Daoy (cell line): ENCODE measurements at regions not wholly inside any gene's neighbourhood (a gene's known extent, or its start where the extent isn't known, plus 50 kb on each side); places are given as distances from the start of the nearest gene placed in this dataset.
A peak's percentile ranks its signal among the peaks of the same experiment; 100 is the strongest.

ENCODE experiments used
- DNase-seq: peaks from one replicate; pipeline ENCODE4 v3.0.0-alpha.2; 2015; ENCODE audit warnings: low read depth

- no peak for DNase-seq
Observed at GRCh38 chrX:124524852-124525251, 178.5 kb downstream of the SH2D1A start.

GRCh38 chrX:124529786-124530185 is 183.4 kb downstream of the SH2D1A start:
- DNase-seq = no peak

DNA sequence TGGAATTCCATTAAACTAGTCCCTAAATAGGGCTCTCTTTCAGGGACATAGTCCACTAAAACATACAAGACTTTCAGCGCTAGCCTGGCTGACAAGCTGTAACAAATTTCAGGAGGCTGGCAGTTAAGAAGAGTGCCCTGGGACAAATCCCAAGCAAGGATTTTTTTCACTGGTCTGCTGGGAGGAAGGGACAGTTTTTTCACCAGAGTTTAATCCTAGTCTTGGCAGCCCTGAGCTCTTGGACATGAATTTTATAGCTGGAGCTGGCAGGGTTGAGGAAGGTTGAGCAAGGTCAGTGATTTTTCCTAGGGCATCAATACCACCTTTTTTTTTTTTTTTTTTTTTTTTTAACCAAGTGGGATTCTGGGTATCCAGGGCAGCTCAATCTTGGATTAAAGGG is 184.4 kb downstream of the SH2D1A start:
- DNase-seq = no peak

GRCh38 chrX:124534536-124534935 is 188.2 kb downstream of the SH2D1A start:
- no peak for DNase-seq

DNA sequence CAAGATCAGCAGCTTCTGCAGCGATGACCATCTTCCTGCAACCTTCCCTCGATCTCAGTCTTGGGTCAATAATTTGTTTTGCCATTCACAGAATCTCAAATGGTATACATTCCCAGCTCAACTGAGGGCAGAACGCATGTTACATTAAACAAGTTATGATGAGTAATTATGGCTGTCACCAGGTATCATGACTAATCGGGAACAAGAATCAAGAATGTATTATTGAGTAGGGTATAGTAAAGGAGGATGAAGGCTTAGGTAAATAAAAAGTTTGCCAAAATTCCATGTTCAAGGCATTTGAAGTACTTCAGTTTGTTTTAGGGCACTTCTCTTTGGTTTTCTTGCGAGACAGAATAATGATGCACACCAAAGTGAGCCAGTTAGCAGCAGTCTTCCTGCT is 194.1 kb downstream of the SH2D1A start:
- DNase-seq = no peak

DNA sequence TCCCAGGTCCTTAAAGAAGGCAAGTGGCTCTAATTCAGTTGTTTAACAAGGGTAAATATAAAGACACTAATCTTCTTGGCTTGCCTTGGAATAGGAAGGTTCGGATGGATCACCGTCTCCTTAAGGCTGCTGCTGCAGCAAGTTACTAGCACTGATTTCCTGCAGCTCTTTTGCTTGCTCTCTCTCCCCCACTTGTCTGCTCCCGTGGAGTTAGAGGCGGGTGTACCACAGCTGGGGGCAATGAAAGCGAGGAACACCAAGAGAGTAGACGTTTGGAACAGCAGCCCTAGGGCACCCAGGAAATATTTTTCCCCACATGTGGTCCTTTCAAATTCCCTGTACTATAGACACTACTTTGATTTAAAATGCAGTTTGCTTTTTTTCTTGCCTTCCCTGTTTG is 202.2 kb downstream of the SH2D1A start:
- peak; percentile 4 for DNase-seq

DNA sequence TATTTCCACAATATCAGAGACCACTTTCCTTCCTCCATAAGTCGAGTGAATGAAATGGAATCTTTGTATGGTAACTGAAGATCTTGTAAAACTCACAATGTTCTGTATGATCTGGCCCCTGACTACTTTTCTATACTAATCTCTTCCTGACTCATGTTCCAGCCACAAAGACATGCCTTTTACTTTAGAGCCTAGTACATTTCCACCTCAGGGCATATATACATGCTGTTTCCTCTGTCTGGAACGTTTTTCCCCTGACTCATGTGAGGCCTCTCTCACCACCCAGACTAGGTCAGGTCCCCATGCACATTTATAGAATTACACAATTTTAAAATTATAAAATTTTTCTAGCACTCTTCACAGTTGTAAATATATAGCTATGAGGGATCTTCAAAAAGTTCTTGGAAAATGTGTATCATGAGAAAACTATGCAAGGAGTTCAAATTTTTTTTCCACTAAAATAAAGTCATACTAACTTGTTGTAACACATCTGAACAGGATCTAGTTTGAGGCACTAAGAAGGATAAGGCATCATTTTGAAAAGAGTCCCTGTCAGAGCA is 208.8 kb downstream of the SH2D1A start:
- peak; percentile 44 for DNase-seq

DNA sequence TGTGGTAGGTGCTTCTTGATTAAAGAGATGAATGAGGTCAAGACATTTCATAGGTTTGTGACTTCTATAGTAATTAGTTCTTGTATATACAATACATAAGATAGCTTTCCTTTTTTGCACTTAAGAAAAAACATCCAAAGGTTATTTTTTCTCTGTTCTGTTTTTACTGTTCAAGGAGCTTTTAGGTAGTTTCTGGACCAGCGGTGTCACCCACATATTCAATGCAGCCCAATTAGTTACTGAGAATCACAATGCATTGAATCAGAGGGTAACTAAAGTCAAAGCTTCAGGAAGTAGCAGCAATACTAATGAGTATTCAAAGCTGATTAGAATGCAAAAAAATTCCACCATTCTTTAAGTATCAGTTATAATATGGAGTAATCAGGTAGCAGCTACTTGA is 211.6 kb downstream of the SH2D1A start:
- DNase-seq = no peak

DNA sequence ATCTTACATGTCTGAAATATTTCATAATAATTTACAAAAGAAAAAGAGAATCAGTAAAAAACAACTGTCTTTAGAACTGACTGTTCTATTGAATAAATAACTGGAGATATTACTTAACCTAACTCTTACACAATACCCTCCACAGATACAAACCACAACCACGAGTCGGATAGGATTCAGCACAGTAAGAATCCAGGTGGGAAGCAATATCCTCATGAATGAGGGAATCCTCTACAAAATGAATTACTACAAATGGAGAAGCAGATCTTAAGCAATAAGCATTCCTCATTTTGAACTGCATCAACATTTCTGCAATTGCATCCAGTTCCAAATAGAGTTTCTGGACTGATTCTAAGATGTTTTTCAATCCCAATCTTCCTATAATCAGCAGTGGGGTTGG is 227.1 kb downstream of the SH2D1A start:
- DNase-seq = no peak

DNA sequence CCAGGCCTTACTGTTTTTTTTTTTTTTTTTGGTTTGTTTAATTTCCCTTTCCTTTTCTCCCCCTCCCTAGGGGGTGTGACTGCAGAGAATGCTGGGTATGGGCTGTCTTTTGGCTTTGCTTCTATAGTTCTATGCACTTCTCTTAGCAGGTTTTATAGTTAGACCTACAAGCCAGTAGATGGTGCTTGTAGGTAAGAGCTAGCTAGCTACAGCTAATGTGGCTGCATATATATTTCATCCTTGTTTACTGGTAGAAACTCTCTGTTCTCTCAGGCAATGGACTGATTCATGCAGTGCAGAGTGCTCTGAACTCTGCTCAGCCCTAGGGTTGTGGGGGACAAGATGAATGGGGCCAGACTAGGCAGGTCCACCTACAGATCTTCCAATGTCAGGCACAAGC is 246.4 kb downstream of the SH2D1A start:
- DNase-seq = no peak

DNA sequence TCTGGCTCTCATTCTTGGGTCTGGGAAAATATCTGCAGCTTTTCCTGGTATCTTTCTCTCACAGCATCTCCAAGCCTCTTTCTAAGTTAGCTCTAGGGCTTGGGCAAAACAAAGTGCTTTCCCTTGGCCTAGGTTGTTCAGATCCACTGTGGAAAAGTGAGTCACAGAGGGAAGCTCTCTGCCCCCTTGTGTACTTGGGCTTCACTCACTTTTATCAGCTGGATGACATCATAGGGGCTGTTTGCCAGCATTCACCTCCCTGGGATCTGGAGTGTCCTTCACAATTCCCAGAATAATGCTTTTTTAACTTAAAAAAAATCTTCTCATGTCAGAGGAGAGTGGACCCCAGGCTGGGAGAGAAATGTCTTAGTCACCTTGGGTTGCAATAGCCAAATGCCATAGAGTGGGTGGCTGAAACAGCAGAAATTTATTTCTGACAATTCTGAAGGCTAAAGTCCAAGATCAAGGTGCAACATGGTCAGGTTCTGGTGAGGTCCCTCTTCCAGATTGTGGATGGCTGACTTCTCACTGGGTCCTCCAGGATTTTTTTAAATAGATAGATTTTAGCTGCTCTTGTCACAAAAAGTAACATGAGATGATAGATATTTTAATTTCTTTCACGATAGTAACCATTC is 247.8 kb downstream of the SH2D1A start:
- peak; percentile 18 for DNase-seq

GRCh38 chrX:124605511-124605910 is 259.1 kb downstream of the SH2D1A start:
- DNase-seq = no peak

GRCh38 chrX:124606724-124607123 is 260.4 kb downstream of the SH2D1A start:
- DNase-seq = no peak

GRCh38 chrX:124619710-124620109 is 273.3 kb downstream of the SH2D1A start:
- DNase-seq = no peak

DNA sequence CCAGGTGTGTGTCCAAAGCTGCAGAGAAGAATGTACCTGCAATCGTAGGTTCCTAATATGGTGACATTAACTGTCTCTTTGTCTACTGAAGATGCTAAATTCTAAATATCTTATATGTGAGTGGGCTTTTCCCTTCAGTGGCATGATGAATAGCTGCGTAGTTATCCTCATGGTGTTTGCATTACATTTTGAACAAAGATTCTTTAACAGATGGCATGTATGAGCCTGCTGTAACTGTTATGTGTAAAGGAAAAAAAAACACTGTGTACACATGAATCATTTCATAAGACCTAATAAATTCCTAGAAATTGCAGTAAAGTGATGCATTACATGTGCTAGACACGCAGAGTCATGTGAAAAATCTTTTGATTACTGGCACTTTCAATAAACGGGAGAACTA is 288.0 kb downstream of the SH2D1A start:
- DNase-seq = no peak

DNA sequence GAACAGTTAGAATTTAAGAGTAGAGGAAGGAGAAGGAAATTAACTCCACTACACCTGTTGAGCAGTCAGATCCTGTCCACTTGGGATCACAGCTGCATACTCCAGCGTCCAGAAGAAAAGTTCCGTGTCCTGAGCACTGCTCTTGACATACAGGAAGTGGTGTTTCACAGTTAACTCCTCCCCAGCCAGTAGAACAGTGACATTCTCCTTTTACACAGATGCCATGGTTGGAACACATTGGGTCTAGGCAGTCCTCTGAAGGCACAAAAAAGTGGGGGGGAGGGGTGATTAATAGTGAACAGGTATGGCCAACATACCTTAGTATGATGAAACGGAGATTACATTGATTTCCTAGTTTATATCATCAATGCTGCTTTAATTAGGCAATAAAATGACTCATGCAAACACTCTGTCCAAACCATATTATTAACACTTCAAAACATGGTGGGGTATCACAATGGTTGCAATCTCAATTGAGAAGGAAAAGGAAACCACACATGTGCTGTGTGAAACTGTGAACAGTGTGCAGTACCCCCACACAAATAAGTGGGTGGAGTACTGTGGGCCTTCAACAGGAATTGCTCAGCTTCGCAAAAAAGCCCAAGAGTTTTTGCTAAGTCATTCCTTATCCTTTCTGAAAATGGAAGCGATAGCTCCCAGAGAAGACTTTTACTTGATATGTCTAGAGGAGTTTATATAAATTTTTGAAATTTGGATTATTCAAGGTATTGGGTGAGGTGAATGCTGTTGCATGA is 295.6 kb downstream of the SH2D1A start:
- DNase-seq = no peak

DNA sequence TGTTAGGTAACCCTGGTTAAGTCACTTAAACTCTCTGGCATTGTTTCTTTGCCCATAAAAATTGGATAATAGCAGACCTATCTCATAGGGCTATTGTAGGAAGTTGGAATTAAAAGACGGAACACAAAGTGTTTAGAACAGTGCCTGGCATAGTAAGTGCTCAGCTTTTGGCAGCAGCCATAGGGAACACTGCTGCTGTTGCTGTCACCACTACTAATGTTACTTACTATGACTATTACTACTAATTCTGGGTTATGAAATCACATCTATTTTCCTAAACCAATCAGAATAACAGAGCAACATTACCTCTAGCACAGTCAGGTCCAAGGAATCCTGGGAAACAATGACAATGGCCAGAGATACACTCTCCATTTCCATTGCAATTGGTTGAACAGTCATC is 300.0 kb downstream of the SH2D1A start:
- DNase-seq = no peak

GRCh38 chrX:124651031-124651430 is 304.7 kb downstream of the SH2D1A start:
- DNase-seq = no peak

- DNase-seq = no peak
Observed at GRCh38 chrX:124665621-124666400, 319.4 kb downstream of the SH2D1A start.

DNA sequence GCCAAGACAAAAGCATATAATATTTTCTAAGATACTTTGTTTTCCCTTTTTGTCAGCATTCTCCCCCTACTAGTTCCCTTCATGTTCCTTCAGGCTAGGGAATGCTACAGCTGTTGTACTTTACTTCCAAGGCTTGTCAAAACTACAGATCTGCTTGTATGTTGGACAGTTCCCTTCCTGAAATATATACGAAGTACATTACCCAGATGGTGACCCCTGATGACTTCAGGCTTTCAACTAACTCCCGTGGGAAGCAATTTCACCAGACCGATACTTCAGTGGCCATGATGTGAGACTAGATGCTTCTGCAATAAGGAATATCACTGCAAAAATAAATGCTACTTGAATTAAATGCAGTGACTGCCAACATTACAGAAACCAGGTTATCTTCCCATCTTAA is 332.8 kb downstream of the SH2D1A start:
- DNase-seq = no peak

DNA sequence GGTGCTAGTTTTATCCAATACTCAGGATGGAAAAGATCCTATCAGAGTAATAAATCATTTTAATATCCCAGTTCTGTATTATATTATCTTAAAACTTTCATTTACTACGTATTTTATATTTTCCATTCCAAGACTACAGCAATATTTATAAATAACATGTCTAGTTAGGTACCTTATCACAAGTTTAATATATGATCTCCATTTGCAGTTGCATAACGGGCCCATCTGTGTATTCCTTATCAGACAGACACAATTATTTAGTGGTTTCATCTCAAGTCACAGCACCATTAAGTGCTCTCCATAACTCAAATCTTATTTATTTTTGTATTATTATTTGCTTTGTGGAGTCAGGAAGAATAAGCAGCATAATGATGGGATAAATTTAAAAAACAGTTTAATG is 333.9 kb downstream of the SH2D1A start:
- no peak for DNase-seq

GRCh38 chrX:124690495-124690894 is 344.1 kb downstream of the SH2D1A start:
- DNase-seq = no peak

- no peak for DNase-seq
Observed at GRCh38 chrX:124699876-124700275, 353.5 kb downstream of the SH2D1A start.
